ENCODE measurements at regions not wholly inside any gene's neighbourhood (a gene's known extent, or its start where the extent isn't known, plus 50 kb on each side); places are given as distances from the start of the nearest gene placed in this dataset.

DNA sequence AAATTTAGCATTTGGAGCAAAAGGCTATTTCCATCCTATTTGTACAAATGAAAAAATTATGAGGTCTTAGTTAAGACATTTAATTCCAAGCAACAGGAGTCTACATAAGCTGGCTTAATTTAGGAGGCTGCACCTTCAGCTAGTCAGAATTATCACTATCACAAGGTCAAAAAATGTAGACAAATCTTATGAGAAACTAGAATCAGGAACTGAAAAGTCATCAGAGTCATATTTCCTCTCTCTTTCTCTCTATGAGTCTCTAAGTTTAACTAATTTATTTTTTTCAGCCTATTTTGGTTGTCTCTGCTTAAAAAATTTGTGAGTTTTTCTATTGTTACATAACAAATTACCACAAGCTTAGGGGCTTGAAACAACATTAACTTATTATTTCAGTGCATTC, 807.1 kb upstream of the PRMT6 start:
- Histone ChIP-seq H3K9me3 (ENCODE audit: insufficient read depth, low read depth, low read length) (no peaks in the 10 kb centered on the region), H3K79me2 (ENCODE audit: control insufficient read depth, insufficient read depth, low read length, poor library complexity) (no peaks in the 10 kb centered on the region), H4K91ac (ENCODE audit: low read depth, low read length) (no peak overlapping the region), H2AK5ac (ENCODE audit: low read length) (no peak overlapping the region), H3K4ac (ENCODE audit: low read depth, low read length) (no peak overlapping the region), H3K4me1 (ENCODE audit: control insufficient read depth in 1 of 2, insufficient read depth in 2 of 2, low read length in 2 of 2) (no peaks in the 10 kb centered on the region), H3K9ac (ENCODE audit: low read length) (no peak overlapping the region), H2BK5ac (ENCODE audit: low read depth, low read length, poor library complexity) (no peak overlapping the region), H3K79me1 (ENCODE audit: low read length) (no peaks in the 10 kb centered on the region), H3K18ac (ENCODE audit: low read length) (no peak overlapping the region), H3K14ac (ENCODE audit: low read length) (no peak overlapping the region), H3K4me3 (ENCODE audit: low read depth, low read length) (no peak overlapping the region), H3K4me2 (ENCODE audit: low read length) (no peak overlapping the region), H2AFZ (ENCODE audit: insufficient read depth, low read length, poor library complexity) (no peak overlapping the region), H3K27me3 (ENCODE audit: insufficient read depth, low read length) (no peaks in the 10 kb centered on the region), H3K36me3 (ENCODE audit: control insufficient read depth in 1 of 2, insufficient read depth in 2 of 2, low read length in 2 of 2) (no peaks in the 10 kb centered on the region), H4K12ac (ENCODE audit: low read depth, low read length) (no peak overlapping the region), H3K23ac (ENCODE audit: low read length) (no peak overlapping the region), H2BK12ac (ENCODE audit: low read length) (no peak overlapping the region), H3K27ac (ENCODE audit: low read depth, low read length) (no peak overlapping the region), H2BK120ac (ENCODE audit: insufficient read depth, low read length, poor library complexity) (no peak overlapping the region), H4K8ac (ENCODE audit: low read depth, low read length) (no peak overlapping the region)
- DNase-seq, result no peak

DNA sequence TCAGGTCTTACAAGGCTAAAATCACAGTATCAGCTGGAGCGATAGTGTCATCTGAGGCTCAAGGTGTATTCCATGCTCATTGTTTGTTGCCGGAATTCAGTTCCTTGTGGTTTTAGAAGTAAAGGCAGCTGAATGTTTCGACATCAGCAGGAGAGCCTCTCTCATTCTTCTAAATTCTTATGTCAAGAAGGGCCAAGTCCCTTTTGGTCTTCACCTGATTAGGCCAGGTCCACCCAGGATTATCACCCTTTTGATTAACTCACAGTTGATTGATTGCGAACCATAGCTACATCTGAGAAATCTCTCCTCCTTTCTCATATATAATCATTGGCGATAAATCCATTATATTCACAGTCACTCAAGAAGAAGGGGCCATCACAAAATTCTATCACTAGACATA, 806.7 kb upstream of the PRMT6 start:
- DNase-seq, result no peak
- Histone ChIP-seq H2AK5ac (ENCODE audit: low read length) (no peak overlapping the region), H3K4ac (ENCODE audit: low read depth, low read length) (no peak overlapping the region), H3K27ac (ENCODE audit: low read depth, low read length) (no peak overlapping the region), H2AFZ (ENCODE audit: insufficient read depth, low read length, poor library complexity) (no peak overlapping the region), H2BK120ac (ENCODE audit: insufficient read depth, low read length, poor library complexity) (no peak overlapping the region), H3K36me3 (ENCODE audit: control insufficient read depth in 1 of 2, insufficient read depth in 2 of 2, low read length in 2 of 2) (no peaks in the 10 kb centered on the region), H2BK12ac (ENCODE audit: low read length) (no peak overlapping the region), H2BK5ac (ENCODE audit: low read depth, low read length, poor library complexity) (no peak overlapping the region), H3K23ac (ENCODE audit: low read length) (no peak overlapping the region), H3K9ac (ENCODE audit: low read length) (no peak overlapping the region), H3K4me1 (ENCODE audit: control insufficient read depth in 1 of 2, insufficient read depth in 2 of 2, low read length in 2 of 2) (no peaks in the 10 kb centered on the region), H3K79me2 (ENCODE audit: control insufficient read depth, insufficient read depth, low read length, poor library complexity) (no peaks in the 10 kb centered on the region), H3K14ac (ENCODE audit: low read length) (no peak overlapping the region), H3K18ac (ENCODE audit: low read length) (no peak overlapping the region), H3K4me3 (ENCODE audit: low read depth, low read length) (no peak overlapping the region), H3K4me2 (ENCODE audit: low read length) (no peak overlapping the region), H4K8ac (ENCODE audit: low read depth, low read length) (no peak overlapping the region), H4K12ac (ENCODE audit: low read depth, low read length) (no peak overlapping the region), H3K9me3 (ENCODE audit: insufficient read depth, low read depth, low read length) (no peaks in the 10 kb centered on the region), H3K79me1 (ENCODE audit: low read length) (no peaks in the 10 kb centered on the region), H4K91ac (ENCODE audit: low read depth, low read length) (no peak overlapping the region), H3K27me3 (ENCODE audit: insufficient read depth, low read length) (no peaks in the 10 kb centered on the region)
- no CpG with 5 or more reads among the region's 5 CpGs for whole genome bisulfite sequencing (ENCODE audit: extremely low coverage, insufficient coverage, insufficient read length)

DNA sequence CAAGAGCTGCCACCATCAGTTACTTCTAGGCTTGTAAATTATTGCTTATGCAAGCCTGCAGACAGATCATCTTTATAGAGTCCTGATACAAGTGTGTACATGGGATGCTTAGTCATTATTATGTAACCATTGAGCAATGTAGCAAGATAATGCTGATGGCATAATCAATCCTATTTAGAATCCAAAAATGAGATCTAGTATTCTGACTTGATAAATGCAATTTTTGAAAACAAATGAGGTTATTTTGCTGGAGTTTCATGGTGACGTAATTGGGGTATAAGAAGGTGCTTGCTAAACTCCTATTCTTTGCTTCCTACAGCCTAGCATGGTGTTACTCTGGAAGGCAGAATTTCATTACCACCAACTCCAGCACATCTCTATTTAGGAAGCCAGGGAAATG, 801.7 kb upstream of the PRMT6 start:
- no peak overlapping the region for H3K4me3 ChIP-seq (ENCODE audit: low read depth, low read length)
- H3K27ac ChIP-seq (ENCODE audit: low read depth, low read length), result no peak overlapping the region
- no peak overlapping the region for H4K91ac ChIP-seq (ENCODE audit: low read depth, low read length)
- no peak overlapping the region for H3K4me2 ChIP-seq (ENCODE audit: low read length)
- no peak overlapping the region for H2AFZ ChIP-seq (ENCODE audit: insufficient read depth, low read length, poor library complexity)
- no peak overlapping the region for H3K14ac ChIP-seq (ENCODE audit: low read length)
- WGBS (ENCODE audit: extremely low coverage, insufficient coverage, insufficient read length), result no CpG with 5 or more reads among the region's 1 CpG
- H3K4me1 ChIP-seq (ENCODE audit: control insufficient read depth in 1 of 2, insufficient read depth in 2 of 2, low read length in 2 of 2), result no peaks in the 10 kb centered on the region
- no peaks in the 10 kb centered on the region for H3K9me3 ChIP-seq (ENCODE audit: insufficient read depth, low read depth, low read length)
- no peak overlapping the region for H2AK5ac ChIP-seq (ENCODE audit: low read length)
- H3K23ac ChIP-seq (ENCODE audit: low read length), result no peak overlapping the region
- H2BK5ac ChIP-seq (ENCODE audit: low read depth, low read length, poor library complexity), result no peak overlapping the region
- H4K8ac ChIP-seq (ENCODE audit: low read depth, low read length), result no peak overlapping the region
- H3K79me1 ChIP-seq (ENCODE audit: low read length), result no peaks in the 10 kb centered on the region
- H3K18ac ChIP-seq (ENCODE audit: low read length), result no peak overlapping the region
- H4K12ac ChIP-seq (ENCODE audit: low read depth, low read length), result no peak overlapping the region
- no peaks in the 10 kb centered on the region for H3K36me3 ChIP-seq (ENCODE audit: control insufficient read depth in 1 of 2, insufficient read depth in 2 of 2, low read length in 2 of 2)
- H3K27me3 ChIP-seq (ENCODE audit: insufficient read depth, low read length), result no peaks in the 10 kb centered on the region
- no peak overlapping the region for H3K9ac ChIP-seq (ENCODE audit: low read length)
- no peak overlapping the region for H3K4ac ChIP-seq (ENCODE audit: low read depth, low read length)
- H3K79me2 ChIP-seq (ENCODE audit: control insufficient read depth, insufficient read depth, low read length, poor library complexity), result no peaks in the 10 kb centered on the region
- DNase-seq, result no peak
- no peak overlapping the region for H2BK12ac ChIP-seq (ENCODE audit: low read length)
- H2BK120ac ChIP-seq (ENCODE audit: insufficient read depth, low read length, poor library complexity), result no peak overlapping the region

DNA sequence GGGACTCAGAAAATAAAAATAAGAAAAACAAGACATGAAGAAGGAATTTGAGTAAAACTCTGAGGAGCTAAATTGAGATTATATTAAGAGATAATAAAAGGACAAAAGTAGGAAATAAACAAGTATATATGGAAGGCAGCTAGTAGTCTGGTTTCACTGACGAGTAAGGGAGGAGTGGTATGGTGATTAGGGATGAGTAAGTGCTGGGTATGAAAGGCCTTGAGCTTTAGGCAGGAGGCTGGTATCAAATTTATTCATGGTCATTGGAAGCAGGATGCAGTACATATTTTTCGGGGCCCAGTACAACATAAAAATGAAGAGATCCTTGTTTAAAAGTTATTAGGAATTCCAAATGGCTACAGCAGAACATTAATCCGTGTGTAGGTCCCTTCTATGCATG, 789.7 kb upstream of the PRMT6 start:
- H3K9me3 ChIP-seq (ENCODE audit: insufficient read depth, low read depth, low read length), result no peaks in the 10 kb centered on the region
- no peak overlapping the region for H2AK5ac ChIP-seq (ENCODE audit: low read length)
- no peaks in the 10 kb centered on the region for H3K36me3 ChIP-seq (ENCODE audit: control insufficient read depth in 1 of 2, insufficient read depth in 2 of 2, low read length in 2 of 2)
- no peak overlapping the region for H4K12ac ChIP-seq (ENCODE audit: low read depth, low read length)
- H3K14ac ChIP-seq (ENCODE audit: low read length), result no peak overlapping the region
- no peaks in the 10 kb centered on the region for H3K79me2 ChIP-seq (ENCODE audit: control insufficient read depth, insufficient read depth, low read length, poor library complexity)
- no peak overlapping the region for H3K23ac ChIP-seq (ENCODE audit: low read length)
- H3K4me1 ChIP-seq (ENCODE audit: control insufficient read depth in 1 of 2, insufficient read depth in 2 of 2, low read length in 2 of 2), result no peaks in the 10 kb centered on the region
- no peak overlapping the region for H3K9ac ChIP-seq (ENCODE audit: low read length)
- no peak overlapping the region for H4K8ac ChIP-seq (ENCODE audit: low read depth, low read length)
- no peak overlapping the region for H4K91ac ChIP-seq (ENCODE audit: low read depth, low read length)
- no peak overlapping the region for H3K4me3 ChIP-seq (ENCODE audit: low read depth, low read length)
- no peak overlapping the region for H2AFZ ChIP-seq (ENCODE audit: insufficient read depth, low read length, poor library complexity)
- H3K27me3 ChIP-seq (ENCODE audit: insufficient read depth, low read length), result no peaks in the 10 kb centered on the region
- no peak for DNase-seq
- H3K4ac ChIP-seq (ENCODE audit: low read depth, low read length), result no peak overlapping the region
- no peak overlapping the region for H3K27ac ChIP-seq (ENCODE audit: low read depth, low read length)
- H2BK12ac ChIP-seq (ENCODE audit: low read length), result no peak overlapping the region
- no peak overlapping the region for H3K18ac ChIP-seq (ENCODE audit: low read length)
- no peaks in the 10 kb centered on the region for H3K79me1 ChIP-seq (ENCODE audit: low read length)
- no peak overlapping the region for H2BK5ac ChIP-seq (ENCODE audit: low read depth, low read length, poor library complexity)
- no CpG with 5 or more reads among the region's 3 CpGs for WGBS (ENCODE audit: extremely low coverage, insufficient coverage, insufficient read length)
- H2BK120ac ChIP-seq (ENCODE audit: insufficient read depth, low read length, poor library complexity), result no peak overlapping the region
- no peak overlapping the region for H3K4me2 ChIP-seq (ENCODE audit: low read length)

DNA sequence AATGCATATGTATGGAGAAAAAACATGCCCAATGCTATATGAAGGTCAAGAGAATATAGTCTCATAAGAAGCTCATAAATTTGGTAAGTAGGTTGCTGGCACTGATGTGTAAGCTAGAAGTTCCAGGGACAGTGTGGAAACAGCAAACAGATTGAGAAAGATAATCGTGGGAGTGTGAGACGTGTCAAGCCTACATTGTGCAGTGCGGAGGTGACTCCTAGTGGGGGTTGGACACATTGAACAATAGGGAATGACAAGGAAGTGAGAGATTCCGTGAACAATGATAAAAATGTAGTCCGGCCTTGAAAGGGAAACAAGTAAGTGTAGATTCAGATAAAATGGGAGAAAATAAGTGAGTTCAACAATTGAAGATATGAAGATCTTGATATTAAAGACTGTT, 788.4 kb upstream of the PRMT6 start:
- Histone ChIP-seq H3K4me2 (ENCODE audit: low read length) (no peak overlapping the region), H3K9ac (ENCODE audit: low read length) (no peak overlapping the region), H2BK12ac (ENCODE audit: low read length) (no peak overlapping the region), H3K27ac (ENCODE audit: low read depth, low read length) (no peak overlapping the region), H3K4ac (ENCODE audit: low read depth, low read length) (no peak overlapping the region), H4K12ac (ENCODE audit: low read depth, low read length) (no peak overlapping the region), H3K79me1 (ENCODE audit: low read length) (no peaks in the 10 kb centered on the region), H3K79me2 (ENCODE audit: control insufficient read depth, insufficient read depth, low read length, poor library complexity) (no peaks in the 10 kb centered on the region), H3K4me1 (ENCODE audit: control insufficient read depth in 1 of 2, insufficient read depth in 2 of 2, low read length in 2 of 2) (no peaks in the 10 kb centered on the region), H3K23ac (ENCODE audit: low read length) (no peak overlapping the region), H3K9me3 (ENCODE audit: insufficient read depth, low read depth, low read length) (no peaks in the 10 kb centered on the region), H3K14ac (ENCODE audit: low read length) (no peak overlapping the region), H3K18ac (ENCODE audit: low read length) (no peak overlapping the region), H4K91ac (ENCODE audit: low read depth, low read length) (no peak overlapping the region), H4K8ac (ENCODE audit: low read depth, low read length) (no peak overlapping the region), H2AFZ (ENCODE audit: insufficient read depth, low read length, poor library complexity) (no peak overlapping the region), H2BK120ac (ENCODE audit: insufficient read depth, low read length, poor library complexity) (no peak overlapping the region), H2AK5ac (ENCODE audit: low read length) (no peak overlapping the region), H3K4me3 (ENCODE audit: low read depth, low read length) (no peak overlapping the region), H3K27me3 (ENCODE audit: insufficient read depth, low read length) (no peaks in the 10 kb centered on the region), H3K36me3 (ENCODE audit: control insufficient read depth in 1 of 2, insufficient read depth in 2 of 2, low read length in 2 of 2) (no peaks in the 10 kb centered on the region), H2BK5ac (ENCODE audit: low read depth, low read length, poor library complexity) (no peak overlapping the region)
- no peak for DNase-seq
- WGBS (ENCODE audit: extremely low coverage, insufficient coverage, insufficient read length), result no CpG with 5 or more reads among the region's 5 CpGs

Measured in trophoblast cell (in vitro differentiated cells and primary cell).